Natural killer cell (primary cell): ENCODE measurements at regions not wholly inside any gene's neighbourhood (a gene's known extent, or its start where the extent isn't known, plus 50 kb on each side); places are given as distances from the start of the nearest gene placed in this dataset.

Experiments
- ATAC-seq, 3 donors: fragments of 150-1000 bp in 2 of 3; fragments of 200-7000 bp in 1 of 3; cut with Tn5 transposase; 1 replicate in 1 of 3; 2 replicates in 2 of 3; pipeline ENCODE4 v1.10.0; 2021; ENCODE audit warnings: mild to moderate bottlenecking in 2 of 3, moderate library complexity in 2 of 3
- DNase-seq, 2 donors: peaks; one replicate each; pipeline versions ENCODE4 v3.0.0 to v3.0.0-alpha.2; 2013 to 2021; ENCODE audit warnings: mixed read lengths in 1 of 2
- H3K27ac ChIP-seq: one replicate; pipeline ENCODE4 v1.5.1; 2013; ENCODE audit warnings: mild to moderate bottlenecking, low read length
- H3K27me3 ChIP-seq: one replicate; pipeline ENCODE4 v1.6.1; 2013; ENCODE audit warnings: low read length; ENCODE audit not compliant: control insufficient read depth, insufficient read depth
- H3K36me3 ChIP-seq: one replicate; pipeline ENCODE4 v1.6.1; 2013; ENCODE audit warnings: low read length; ENCODE audit not compliant: control insufficient read depth, insufficient read depth
- H3K4me1 ChIP-seq: one replicate; pipeline ENCODE4 v1.6.1; 2013; ENCODE audit warnings: low read length; ENCODE audit not compliant: control insufficient read depth, insufficient read depth
- H3K4me3 ChIP-seq: one replicate; pipeline ENCODE4 v1.5.1; 2013; ENCODE audit warnings: low read length
- H3K9me3 ChIP-seq: one replicate; pipeline ENCODE4 v1.6.1; 2013; ENCODE audit warnings: low read length; ENCODE audit not compliant: control insufficient read depth, insufficient read depth
- H3K27ac Mint-ChIP-seq, 2 donors: one replicate each; pipeline ENCODE4 v1.8.0; 2022; ENCODE audit warnings: mild to moderate bottlenecking in 2 of 2, mixed read lengths in 2 of 2, moderate library complexity in 1 of 2
- H3K27me3 Mint-ChIP-seq, 2 donors: one replicate each; pipeline ENCODE4 v1.8.0; 2022; ENCODE audit warnings: low read depth in 2 of 2, mixed read lengths in 2 of 2
- H3K36me3 Mint-ChIP-seq: one replicate; pipeline ENCODE4 v1.8.0; 2022; ENCODE audit warnings: mixed read lengths
- H3K4me1 Mint-ChIP-seq, 2 donors: one replicate each; pipeline ENCODE4 v1.8.0; 2022; ENCODE audit warnings: mixed read lengths in 2 of 2
- H3K4me3 Mint-ChIP-seq: one replicate; pipeline ENCODE4 v1.8.0; 2022; ENCODE audit warnings: mild to moderate bottlenecking, moderate library complexity, mixed read lengths
- H3K9me3 Mint-ChIP-seq, 2 donors: one replicate each; pipeline ENCODE4 v1.8.0; 2022; ENCODE audit warnings: mixed read lengths in 2 of 2
- CTCF ChIP-seq: fragments of 200-600 bp; IDR thresholded peaks from one replicate; pipeline ENCODE4 v1.8.0; 2022; ENCODE audit warnings: antibody characterized with exemption
- WGBS: methylation state at CpG from one replicate; pipeline ENCODE4 v1.1.7; 2013; ENCODE audit warnings: missing lambda C conversion rate; ENCODE audit not compliant: insufficient coverage; 5-methylcytosine and 5-hydroxymethylcytosine counted together
- intact Hi-C: fragments of 100-400 bp; cut with micrococcal nuclease; formaldehyde crosslinking; loops from one replicate; pipeline ENCODE4 v1.14.2; 2022

GRCh38 chr2:126317790-126318431, 338.0 kb upstream of the GYPC start:
- Histone ChIP-seq H3K4me3 (no peak overlapping the region), H3K36me3 (no peaks in the 10 kb centered on the region), H3K9me3 (no peaks in the 10 kb centered on the region), H3K4me1 (no peaks in the 10 kb centered on the region), H3K27me3 (no peaks in the 10 kb centered on the region), H3K27ac (no peak overlapping the region)
- 71% methylated on average over 1 of the region's 2 CpGs for WGBS
- TF ChIP-seq CTCF: no peak
- ATAC-seq (no peak), DNase-seq (no peak)
- Mint-ChIP-seq H3K9me3 (no peaks in the 10 kb centered on the region), H3K4me1 (no peaks in the 10 kb centered on the region), H3K27ac (no peak overlapping the region), H3K27me3 (no peaks in the 10 kb centered on the region), H3K4me3 (no peak overlapping the region), H3K36me3 (no peaks in the 10 kb centered on the region)
- intact Hi-C loops: no loop called here

- Mint-ChIP-seq H3K4me1 (no peaks in the 10 kb centered on the region), H3K27me3 (no peaks in the 10 kb centered on the region), H3K27ac (no peak overlapping the region), H3K4me3 (no peak overlapping the region), H3K36me3 (no peaks in the 10 kb centered on the region), H3K9me3 (peaks cover 0 to 3% of the 10 kb centered on the region in 2 donors)
- Histone ChIP-seq H3K4me3 (no peak overlapping the region), H3K9me3 (no peaks in the 10 kb centered on the region), H3K27ac (no peak overlapping the region), H3K36me3 (no peaks in the 10 kb centered on the region), H3K27me3 (no peaks in the 10 kb centered on the region), H3K4me1 (no peaks in the 10 kb centered on the region)
- WGBS: 83% methylated on average over 2 of the region's 3 CpGs
- intact Hi-C loops: no loop called here
- DNase-seq: no peak
- TF ChIP-seq CTCF: no peak
- no peak for ATAC-seq
These were observed 333.6 kb upstream of the GYPC start for GRCh38 chr2:126322342-126322741.

GRCh38 chr2:126325202-126325601, 330.8 kb upstream of the GYPC start:
- Histone ChIP-seq H3K9me3 (no peaks in the 10 kb centered on the region), H3K27me3 (no peaks in the 10 kb centered on the region), H3K36me3 (no peaks in the 10 kb centered on the region), H3K4me1 (no peaks in the 10 kb centered on the region), H3K4me3 (no peak overlapping the region), H3K27ac (no peak overlapping the region)
- ATAC-seq (no peak), DNase-seq (no peak)
- H3K27me3 Mint-ChIP-seq: no peaks in the 10 kb centered on the region
- intact Hi-C loops: no loop called here
- TF ChIP-seq CTCF: no peak
- peaks cover 0 to 5% of the 10 kb centered on the region in 2 donors for H3K9me3 Mint-ChIP-seq
- WGBS: 91% methylated on average over 5 of the region's 5 CpGs
- H3K4me1 Mint-ChIP-seq: no peaks in the 10 kb centered on the region
- no peak overlapping the region for H3K27ac Mint-ChIP-seq
- no peaks in the 10 kb centered on the region for H3K36me3 Mint-ChIP-seq
- no peak overlapping the region for H3K4me3 Mint-ChIP-seq

- H3K4me1 Mint-ChIP-seq: no peaks in the 10 kb centered on the region
- Histone ChIP-seq H3K27me3 (no peaks in the 10 kb centered on the region), H3K27ac (no peak overlapping the region), H3K4me3 (no peak overlapping the region), H3K4me1 (no peaks in the 10 kb centered on the region), H3K36me3 (no peaks in the 10 kb centered on the region), H3K9me3 (peaks cover 2% of the 10 kb centered on the region)
- intact Hi-C loops: no loop called here
- H3K27me3 Mint-ChIP-seq: no peaks in the 10 kb centered on the region
- WGBS: 93% methylated on average over 2 of the region's 2 CpGs
- no peak for TF ChIP-seq CTCF
- H3K36me3 Mint-ChIP-seq: peaks cover 13% of the 10 kb centered on the region
- H3K9me3 Mint-ChIP-seq: peaks cover 13% of the 10 kb centered on the region in 2 donors
- H3K4me3 Mint-ChIP-seq: no peak overlapping the region
- no peak overlapping the region for H3K27ac Mint-ChIP-seq
- ATAC-seq (no peak), DNase-seq (no peak)
These were observed 326.8 kb upstream of the GYPC start for GRCh38 chr2:126329173-126329572.
